CD4-positive, alpha-beta T cell (primary cell): ENCODE measurements at regions not wholly inside any gene's neighbourhood (a gene's known extent, or its start where the extent isn't known, plus 50 kb on each side); places are given as distances from the start of the nearest gene placed in this dataset.
A peak's percentile ranks its signal among the peaks of the same experiment; 100 is the strongest.

ENCODE experiments used
- ATAC-seq: fragments of 200-7000 bp; cut with Tn5 transposase; one replicate; pipeline ENCODE4 v1.10.0; 2022; ENCODE audit warnings: mild to moderate bottlenecking; ENCODE audit not compliant: poor library complexity
- CTCF ChIA-PET: fragments of 350-600 bp; sonication (Branson Sonifier 250); formaldehyde crosslinking; loops from one replicate; lab custom pipeline; 2021; ENCODE audit warnings: antibody characterized with exemption, inconsistent platforms; lab: Charles Lee
- POLR2A ChIA-PET: fragments of 350-600 bp; sonication (Branson Sonifier 250); formaldehyde crosslinking; loops from one replicate; lab custom pipeline; 2021; ENCODE audit warnings: antibody characterized with exemption, inconsistent platforms; lab: Charles Lee
- DNase-seq, 14 experiments: peaks; one replicate each; pipeline ENCODE4 v3.0.0-alpha.2; 2013 to 2020; ENCODE audit warnings: mixed read lengths in 2 of 14
- H3K27ac ChIP-seq, 2 donors: one replicate each; pipeline versions ENCODE4 v1.5.1 to v1.7.0; 2013; ENCODE audit warnings: low read length in 2 of 2, low read depth in 1 of 2, mild to moderate bottlenecking in 1 of 2
- H3K27me3 ChIP-seq, 2 experiments: 1 replicate in 1 of 2; 2 replicates in 1 of 2; pipeline versions ENCODE4 v1.6.1 to v1.7.0; 2013; ENCODE audit warnings: low read length in 2 of 2, control low read depth in 1 of 2, mild to moderate bottlenecking in 1 of 2, moderate library complexity in 1 of 2; ENCODE audit not compliant: insufficient read depth in 2 of 2, control insufficient read depth in 1 of 2
- H3K36me3 ChIP-seq: one replicate; pipeline ENCODE4 v1.6.1; 2013; ENCODE audit warnings: low read length, control low read depth; ENCODE audit not compliant: insufficient read depth
- H3K4me1 ChIP-seq: one replicate; pipeline ENCODE4 v1.6.1; 2013; ENCODE audit warnings: low read length, control low read depth; ENCODE audit not compliant: insufficient read depth
- H3K4me3 ChIP-seq: one replicate; pipeline ENCODE4 v1.5.1; 2013; ENCODE audit warnings: mild to moderate bottlenecking, low read length, moderate library complexity
- H3K9me3 ChIP-seq, 2 experiments: 1 replicate in 1 of 2; 2 replicates in 1 of 2; pipeline versions ENCODE4 v1.6.1 to v1.7.0; 2013; ENCODE audit warnings: low read length in 2 of 2, mild to moderate bottlenecking in 2 of 2, control low read depth in 1 of 2, moderate library complexity in 1 of 2; ENCODE audit not compliant: control insufficient read depth in 1 of 2, insufficient read depth in 1 of 2
- H3K27ac Mint-ChIP-seq: one replicate; pipeline ENCODE4 v1.8.0; 2020; ENCODE audit warnings: mixed read lengths
- H3K27me3 Mint-ChIP-seq: one replicate; pipeline ENCODE4 v1.8.0; 2021; ENCODE audit warnings: mixed read lengths
- H3K36me3 Mint-ChIP-seq: one replicate; pipeline ENCODE4 v1.8.0; 2021; ENCODE audit warnings: low read depth, mixed read lengths
- H3K4me1 Mint-ChIP-seq: one replicate; pipeline ENCODE4 v1.8.0; 2021; ENCODE audit warnings: low read depth, mixed read lengths
- H3K4me3 Mint-ChIP-seq: one replicate; pipeline ENCODE4 v1.8.0; 2020; ENCODE audit warnings: mild to moderate bottlenecking, mixed read lengths
- H3K9me3 Mint-ChIP-seq: one replicate; pipeline ENCODE4 v1.8.0; 2020; ENCODE audit warnings: mixed read lengths
- CTCF ChIP-seq: fragments of 200-600 bp; IDR thresholded peaks from one replicate; pipeline ENCODE4 v1.8.0; 2022; ENCODE audit warnings: antibody characterized with exemption, mild to moderate bottlenecking
- intact Hi-C, 2 experiments: fragments of 100-400 bp; cut with DNase I in 1 of 2; cut with micrococcal nuclease in 1 of 2; formaldehyde crosslinking; loops; one replicate each; pipeline versions ENCODE4 v1.15.1 to v1.9.0; 2023 to 2025; cut with DNase I, micrococcal nuclease

- no peak for TF ChIP-seq CTCF
- H3K9me3 ChIP-seq = no peaks in the 10 kb centered on the region
- no peaks in the 10 kb centered on the region for H3K36me3 ChIP-seq
- ATAC-seq (no peak), DNase-seq (no peak)
- intact Hi-C loops = no loop called here
- no peak overlapping the region for H3K27ac ChIP-seq
- no peaks in the 10 kb centered on the region for H3K27me3 ChIP-seq
- Mint-ChIP-seq H3K4me3 (no peak overlapping the region), H3K27me3 (no peaks in the 10 kb centered on the region), H3K4me1 (no peaks in the 10 kb centered on the region), H3K27ac (no peak overlapping the region), H3K9me3 (no peaks in the 10 kb centered on the region), H3K36me3 (no peaks in the 10 kb centered on the region)
- no peaks in the 10 kb centered on the region for H3K4me1 ChIP-seq
- ChIA-PET POLR2A (no interaction called here), CTCF (interaction anchor here (1.0 kb wide), 1 partner anchor 10 kb away, joined by 3 read pairs; no protein-coding TSS in a partner anchor)
- no peak overlapping the region for H3K4me3 ChIP-seq
These were observed 146.8 kb downstream of the KCNRG start for GRCh38 chr13:50162001-50162400.

- Mint-ChIP-seq H3K4me3 (no peak overlapping the region), H3K36me3 (no peaks in the 10 kb centered on the region), H3K27ac (no peak overlapping the region), H3K9me3 (no peaks in the 10 kb centered on the region), H3K4me1 (no peaks in the 10 kb centered on the region), H3K27me3 (no peaks in the 10 kb centered on the region)
- no peak overlapping the region for H3K27ac ChIP-seq
- ChIA-PET CTCF (interaction anchor here (1.0 kb wide), 1 partner anchor 11 kb away, joined by 3 read pairs; no protein-coding TSS in a partner anchor), POLR2A (no interaction called here)
- H3K27me3 ChIP-seq = no peaks in the 10 kb centered on the region
- no peak for TF ChIP-seq CTCF
- no peaks in the 10 kb centered on the region for H3K4me1 ChIP-seq
- no peaks in the 10 kb centered on the region for H3K36me3 ChIP-seq
- intact Hi-C loops = no loop called here
- DNase-seq = no peak
- H3K9me3 ChIP-seq = no peaks in the 10 kb centered on the region
- no peak overlapping the region for H3K4me3 ChIP-seq
- no peak for ATAC-seq
These were observed 147.3 kb downstream of the KCNRG start for GRCh38 chr13:50162567-50162966.

- no peaks in the 10 kb centered on the region for H3K4me1 ChIP-seq
- CTCF ChIA-PET = interaction anchor here (1.1 kb wide), 1 partner anchor 170 kb away, joined by 3 read pairs; no protein-coding TSS in a partner anchor
- H3K27ac Mint-ChIP-seq = no peak overlapping the region
- ATAC-seq = no peak
- intact Hi-C loops = no loop called here
- H3K36me3 ChIP-seq = no peaks in the 10 kb centered on the region
- H3K27me3 Mint-ChIP-seq = no peaks in the 10 kb centered on the region
- no peaks in the 10 kb centered on the region for H3K4me1 Mint-ChIP-seq
- POLR2A ChIA-PET = no interaction called here
- no peaks in the 10 kb centered on the region for H3K9me3 ChIP-seq
- no peak overlapping the region for H3K27ac ChIP-seq
- no peak overlapping the region for H3K4me3 ChIP-seq
- H3K36me3 Mint-ChIP-seq = no peaks in the 10 kb centered on the region
- peak in 1 of 14 experiments; percentile 14 for DNase-seq
- no peaks in the 10 kb centered on the region for H3K27me3 ChIP-seq
- TF ChIP-seq CTCF = no peak
- H3K9me3 Mint-ChIP-seq = no peaks in the 10 kb centered on the region
- H3K4me3 Mint-ChIP-seq = no peak overlapping the region
These were observed 152.1 kb downstream of the KCNRG start for GRCh38 chr13:50167224-50167947.
